IPS-NIHi11 (cell line): ENCODE measurements at regions not wholly inside any gene's neighbourhood (a gene's known extent, or its start where the extent isn't known, plus 50 kb on each side); places are given as distances from the start of the nearest gene placed in this dataset.
"Not testable (repeated sequence)": the region's sequence is repeated elsewhere in the genome, so short reads cannot be mapped to it uniquely, and the experiment has no call there.

Experiments used
- DNase-seq: peaks from one replicate; pipeline ENCODE4 v3.0.0; 2012; ENCODE audit warnings: mixed read lengths, low spot score

DNA sequence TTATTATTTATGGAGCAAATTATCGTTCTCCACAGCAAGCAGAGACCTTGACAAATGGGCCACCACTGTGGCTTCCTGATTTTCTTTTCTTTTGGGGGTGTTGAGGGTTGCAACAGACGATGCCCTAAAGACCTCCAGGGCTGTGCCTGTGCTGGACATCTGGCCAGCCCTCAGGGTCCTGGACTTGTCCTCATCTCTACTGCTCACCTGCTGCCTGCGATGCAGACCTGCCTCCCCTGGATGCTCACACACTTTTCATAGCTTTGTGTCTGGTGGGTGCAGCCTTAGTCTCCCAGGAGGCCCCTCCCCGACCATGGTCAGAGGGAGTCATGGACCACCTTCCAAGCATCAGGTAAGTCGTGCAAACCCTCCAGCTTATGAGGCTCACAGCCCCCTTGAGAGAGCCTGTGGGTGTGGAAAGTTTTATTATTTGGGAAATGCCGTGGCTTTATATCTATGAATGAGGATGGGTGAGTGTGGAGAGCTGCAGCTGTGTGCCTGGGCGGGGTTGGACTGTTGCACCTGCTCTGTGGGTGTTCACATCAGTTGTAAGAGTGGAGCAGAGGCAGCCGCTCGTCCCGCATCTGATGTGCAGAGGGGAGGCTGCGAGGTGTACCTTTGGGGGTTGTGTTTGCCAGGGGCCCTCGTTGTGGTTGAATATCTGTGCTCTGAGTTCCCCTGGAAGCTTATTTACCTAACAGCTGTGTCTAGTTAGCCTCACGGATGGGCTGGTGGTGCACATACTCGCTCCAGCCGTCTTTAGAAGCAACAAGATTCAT lies 126.3 kb upstream of the IRX4 start:
- no peak for DNase-seq

DNA sequence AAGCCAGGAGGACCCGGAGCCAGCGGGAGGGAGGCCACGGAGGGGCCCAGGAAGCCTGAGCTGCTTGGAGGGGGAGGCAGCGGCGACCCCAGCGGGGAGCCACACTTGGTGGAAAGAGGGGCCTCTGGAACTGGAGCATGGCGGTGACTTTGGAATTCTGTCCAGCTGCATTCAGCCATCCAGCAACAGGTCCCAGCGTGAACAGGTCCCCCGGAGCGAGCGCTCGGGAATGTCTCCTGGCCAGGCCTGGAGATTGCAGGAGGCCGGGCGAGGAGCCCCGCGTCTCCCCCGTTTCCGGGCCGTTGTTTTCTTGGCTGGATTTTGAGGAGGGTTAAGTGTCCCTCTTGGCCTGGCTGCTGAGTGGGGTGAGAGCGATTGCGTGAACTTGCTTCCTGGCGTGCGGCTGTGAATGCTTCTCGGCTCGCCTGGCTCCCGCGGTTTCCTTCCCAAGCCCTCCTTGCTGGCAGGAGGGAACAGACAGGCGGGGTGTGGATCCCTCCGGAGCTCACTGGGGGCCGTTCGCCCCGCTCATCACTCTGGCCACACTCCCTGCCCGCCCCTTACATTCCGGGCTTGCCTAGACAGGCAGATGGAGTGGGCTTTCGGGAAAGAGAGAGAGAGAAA lies 125.3 kb upstream of the IRX4 start:
- DNase-seq, result peak; percentile 50

DNA sequence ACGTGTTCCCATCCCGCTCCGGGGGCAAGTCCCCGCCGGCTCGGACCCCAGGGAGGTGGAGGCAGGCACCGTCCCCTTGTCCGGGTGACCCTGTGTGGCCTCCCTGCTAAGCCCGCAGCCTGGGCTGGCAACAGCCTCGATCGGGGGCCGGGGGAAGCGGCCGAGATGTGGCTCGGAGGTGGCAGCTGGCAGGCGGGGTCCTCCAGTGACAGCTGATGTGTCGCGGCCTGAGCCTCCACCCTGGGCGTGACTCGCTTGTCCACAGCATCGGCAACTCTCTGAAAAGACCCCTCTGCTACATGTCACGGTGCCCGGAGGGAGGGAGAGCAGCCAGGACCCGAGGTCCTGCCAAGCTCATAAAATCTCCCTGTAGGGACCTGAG lies 124.8 kb upstream of the IRX4 start:
- DNase-seq, result no peak

DNA sequence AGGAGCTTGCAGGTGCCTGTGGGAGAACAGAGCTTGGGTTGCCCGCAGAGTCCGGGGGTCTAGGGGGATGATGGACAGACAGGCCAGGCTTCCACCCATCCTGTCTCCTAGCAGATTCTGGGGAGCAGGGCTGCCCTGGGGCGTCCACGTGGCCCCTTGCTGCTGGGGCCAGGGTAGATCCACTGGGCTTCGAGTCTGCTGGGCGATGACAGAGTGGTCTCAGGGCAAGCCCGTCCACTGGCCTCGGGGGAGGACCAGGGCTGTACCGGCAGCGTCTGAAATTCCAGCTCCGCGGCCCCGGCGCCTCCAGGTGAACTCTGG lies 124.2 kb upstream of the IRX4 start:
- no peak for DNase-seq

DNA sequence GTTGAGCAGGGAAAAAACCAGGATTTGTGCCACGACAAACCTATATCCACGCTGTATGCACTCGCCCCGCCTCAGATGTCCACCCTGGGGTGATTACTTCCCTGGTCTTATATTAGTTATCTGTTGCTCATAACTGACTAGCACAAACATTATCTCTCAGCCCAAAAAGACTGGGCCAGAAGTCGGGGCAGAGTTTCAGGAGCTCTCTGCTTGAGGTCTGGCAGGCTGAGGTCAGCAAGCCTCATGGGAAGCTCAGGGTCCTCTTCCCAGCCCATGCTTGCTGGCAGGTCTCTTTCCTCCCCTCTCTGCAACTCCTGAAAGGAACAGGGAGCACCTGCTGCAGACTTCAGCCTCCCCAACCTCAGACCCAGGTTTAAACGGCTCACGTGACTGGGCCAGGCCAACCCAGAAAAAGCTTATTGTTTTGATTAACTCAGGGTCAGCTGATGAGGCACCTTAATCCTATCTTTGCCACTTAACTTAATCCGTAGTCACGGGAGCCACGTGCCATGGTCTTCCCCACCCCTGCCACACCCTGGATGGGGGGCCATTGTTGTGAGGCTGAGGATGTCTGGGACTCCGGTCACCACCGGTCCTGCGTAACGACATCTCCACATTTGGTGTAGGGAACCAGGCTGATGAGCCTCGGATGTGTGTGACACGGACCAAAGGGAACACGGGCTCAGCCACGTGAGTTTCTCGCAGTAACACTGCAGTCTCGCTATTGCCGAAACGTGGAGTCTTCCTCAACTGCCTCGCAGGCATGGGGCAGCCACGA lies 123.7 kb upstream of the IRX4 start:
- DNase-seq, result no peak

DNA sequence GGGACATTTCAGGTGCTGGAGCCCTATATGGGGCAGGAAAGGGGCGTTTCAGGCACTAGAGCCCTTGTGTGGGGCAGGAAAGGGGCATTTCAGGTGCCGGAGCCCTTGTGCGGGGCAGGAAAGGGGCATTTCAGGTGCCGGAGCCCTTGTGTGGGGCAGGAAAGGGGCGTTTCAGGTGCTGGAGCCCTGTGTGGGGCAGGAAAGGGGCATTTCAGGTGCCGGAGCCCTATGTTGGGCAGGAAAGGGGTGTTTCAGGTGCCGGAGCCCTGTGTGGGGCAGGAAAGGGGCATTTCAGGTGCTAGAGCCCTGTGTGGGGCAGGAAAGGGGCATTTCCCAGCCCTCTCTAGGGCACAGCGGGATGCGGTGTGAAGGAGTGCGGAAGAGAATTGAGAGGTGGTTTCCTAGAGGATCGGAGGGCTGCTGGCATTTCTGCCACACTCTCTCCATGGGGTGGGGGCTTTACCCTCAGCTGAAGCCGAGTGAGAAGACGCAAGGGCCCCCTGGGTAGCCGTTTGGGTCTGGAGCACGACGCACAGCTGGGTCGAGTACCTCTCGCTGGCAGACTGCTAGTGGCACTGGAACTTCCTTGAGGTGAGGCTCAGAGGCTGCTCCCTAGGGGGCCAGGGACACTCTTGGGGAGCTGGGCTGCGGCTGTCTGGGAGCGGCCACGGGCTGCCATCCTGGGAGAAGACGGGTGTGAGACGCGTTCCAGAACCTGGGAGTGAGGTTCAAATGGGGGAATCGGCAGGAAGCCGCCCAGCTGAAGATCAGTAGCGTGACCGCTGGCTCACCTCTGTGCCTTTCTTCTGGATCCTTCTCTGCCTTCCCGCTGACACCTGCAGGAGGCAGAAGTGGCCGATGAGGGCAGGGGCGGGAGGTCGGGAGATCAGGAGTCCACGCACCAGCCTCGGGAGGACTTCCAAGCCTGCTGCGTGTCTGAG lies 122.6 kb upstream of the IRX4 start:
- DNase-seq, result no peak

DNA sequence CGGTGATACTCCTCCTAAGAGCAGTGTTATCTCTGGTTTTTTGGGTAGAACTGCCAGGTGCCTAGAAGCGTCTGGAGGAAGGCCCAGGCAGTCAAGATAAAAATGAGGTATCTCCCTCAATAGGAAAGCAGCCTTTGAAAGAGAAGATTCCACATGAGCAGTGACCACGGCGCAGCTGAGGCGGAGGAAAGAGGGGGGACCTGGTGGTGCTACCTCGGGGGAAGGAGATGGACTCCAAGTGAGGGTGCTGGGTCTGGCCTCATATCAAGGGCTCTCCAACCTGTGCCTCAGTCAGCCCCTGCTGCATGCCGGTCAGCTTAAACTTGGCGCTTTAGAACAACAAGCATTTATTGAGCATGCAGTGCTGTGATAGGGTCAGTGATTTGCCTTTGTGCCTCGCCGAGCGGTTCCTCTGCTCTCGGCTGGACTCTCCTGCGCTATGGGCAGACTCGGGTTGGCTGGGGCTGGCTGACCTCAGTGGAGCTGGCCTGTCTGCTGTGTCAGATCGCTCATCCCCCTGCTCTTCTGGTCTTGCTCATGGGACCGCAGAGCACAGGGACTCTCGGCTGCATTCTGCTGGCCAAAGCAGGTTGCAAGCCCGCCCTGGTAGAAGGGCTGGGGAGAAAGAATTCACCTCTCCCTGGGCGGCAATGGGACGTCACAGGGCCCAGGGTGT lies 121.1 kb upstream of the IRX4 start:
- DNase-seq, result no peak

DNA sequence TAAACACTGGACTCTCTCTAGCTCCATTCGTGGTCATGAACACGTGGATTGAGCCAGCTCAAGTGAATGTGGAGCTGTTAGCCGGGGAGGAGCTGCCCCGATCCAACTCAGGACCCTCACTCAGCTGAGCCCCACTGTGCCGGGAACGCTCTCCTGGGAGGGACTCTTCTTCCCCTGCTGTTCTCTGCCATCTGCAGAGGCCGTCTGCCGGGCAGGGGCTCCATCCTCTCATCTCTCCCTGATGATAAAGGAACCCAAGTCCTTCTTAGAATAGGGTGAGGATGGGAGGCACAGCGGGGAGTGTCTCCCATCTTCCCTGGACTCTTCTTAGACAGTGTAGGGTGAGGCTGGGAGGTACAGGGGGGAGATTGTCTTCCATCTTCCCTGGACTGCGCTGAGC lies 120.5 kb upstream of the IRX4 start:
- DNase-seq, result no peak

DNA sequence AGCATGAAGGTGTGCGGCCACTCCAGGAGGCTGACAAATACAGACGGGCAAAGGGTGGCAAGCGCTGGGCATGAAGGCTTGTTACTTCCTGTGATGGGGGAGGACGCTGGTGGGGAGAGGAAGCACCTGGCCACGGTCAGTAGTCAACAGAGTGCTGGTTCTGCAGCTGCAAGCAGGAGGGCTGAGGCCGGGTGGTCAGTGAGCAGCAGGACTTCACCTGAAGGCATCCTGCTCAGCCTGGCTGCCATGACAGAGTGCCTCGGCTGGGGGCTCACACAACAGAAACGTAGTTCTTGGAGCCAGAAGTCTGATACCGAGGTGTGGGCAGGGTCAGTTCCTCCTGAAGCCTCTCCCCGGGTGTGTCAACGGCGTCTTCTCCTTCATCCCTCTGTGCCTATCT lies 118.6 kb upstream of the IRX4 start:
- DNase-seq, result no peak

DNA sequence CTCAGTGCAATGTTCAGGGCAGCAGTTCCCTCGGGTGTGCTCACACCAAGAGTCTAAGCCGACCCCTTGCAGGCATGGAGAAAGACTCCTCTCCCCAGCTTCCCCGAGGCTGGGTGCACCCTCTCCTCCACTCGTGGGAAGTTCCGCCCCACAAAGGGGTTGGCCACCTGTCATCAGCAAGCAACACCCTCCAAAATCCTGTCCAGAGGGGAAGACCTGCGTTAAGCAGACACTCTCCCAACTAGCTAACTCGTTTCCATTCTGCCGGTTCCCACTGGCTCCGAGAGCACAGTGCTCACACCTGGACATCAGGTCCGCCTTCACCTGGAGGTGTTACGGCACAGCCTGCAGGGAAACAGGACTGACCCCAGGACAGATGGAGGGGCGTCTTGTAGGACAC lies 117.9 kb upstream of the IRX4 start:
- no peak for DNase-seq

DNA sequence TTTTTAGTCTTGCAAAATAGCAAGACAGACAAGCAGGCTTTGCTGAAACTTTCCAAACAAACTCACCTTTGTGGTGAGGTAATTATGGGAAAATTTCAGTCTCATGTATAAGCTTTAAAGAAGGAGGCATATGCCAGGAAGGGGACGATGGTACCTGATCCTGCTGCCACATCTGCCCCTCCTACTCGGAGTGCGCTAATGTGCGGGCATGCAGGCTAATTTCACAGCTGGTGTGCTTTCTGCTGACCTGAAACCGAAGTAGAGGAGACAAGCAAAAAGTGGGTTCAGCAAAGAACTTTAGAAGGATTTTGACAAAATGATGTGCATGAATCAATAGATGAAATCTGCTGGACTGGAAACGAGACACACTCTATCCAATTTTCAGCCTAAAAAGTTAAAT lies 117.1 kb upstream of the IRX4 start:
- DNase-seq, result no peak

DNA sequence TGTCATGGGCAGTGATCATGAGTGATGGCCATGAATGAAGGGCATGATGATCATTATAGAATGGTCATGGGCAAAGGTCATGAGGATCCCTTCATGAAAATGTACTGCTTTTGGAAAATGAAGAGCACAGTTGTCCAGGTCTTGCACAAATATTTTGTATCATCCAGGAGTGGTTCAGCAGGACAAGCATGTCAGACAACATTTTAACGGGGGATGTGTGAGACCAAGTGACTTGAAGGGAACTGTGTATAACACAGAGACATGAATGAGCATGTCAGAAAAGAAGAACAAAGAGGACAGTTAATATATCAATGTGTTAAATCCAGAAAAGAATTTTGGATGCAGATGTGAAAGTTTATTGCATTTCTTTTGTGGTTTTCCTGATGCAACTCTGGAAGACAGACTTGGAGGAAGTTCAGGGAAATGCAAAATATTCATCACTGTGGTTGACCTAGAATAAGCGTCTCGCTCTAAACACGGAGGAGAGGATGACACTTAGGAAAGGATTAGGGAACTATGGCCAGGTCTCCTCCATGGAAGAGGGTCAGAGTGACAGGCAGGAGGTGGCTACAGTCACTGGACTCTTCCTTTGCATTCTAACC lies 116.1 kb upstream of the IRX4 start:
- no peak for DNase-seq

DNA sequence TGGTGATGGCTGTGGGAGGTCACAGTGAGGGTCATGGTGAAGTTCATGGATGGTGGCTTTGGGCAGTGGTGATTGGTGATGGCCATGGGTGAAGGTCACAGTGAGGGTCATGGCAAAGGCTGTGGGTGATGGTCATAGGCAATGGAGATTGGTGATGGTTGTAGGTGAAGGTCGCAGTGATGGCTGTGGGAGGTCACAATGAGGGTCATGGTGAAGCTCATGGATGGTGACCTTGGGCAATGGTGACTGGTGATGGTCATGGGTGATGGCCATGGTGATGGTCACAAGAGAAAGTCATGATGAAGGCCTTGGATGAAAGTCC lies 115.6 kb upstream of the IRX4 start:
- DNase-seq, result no peak

DNA sequence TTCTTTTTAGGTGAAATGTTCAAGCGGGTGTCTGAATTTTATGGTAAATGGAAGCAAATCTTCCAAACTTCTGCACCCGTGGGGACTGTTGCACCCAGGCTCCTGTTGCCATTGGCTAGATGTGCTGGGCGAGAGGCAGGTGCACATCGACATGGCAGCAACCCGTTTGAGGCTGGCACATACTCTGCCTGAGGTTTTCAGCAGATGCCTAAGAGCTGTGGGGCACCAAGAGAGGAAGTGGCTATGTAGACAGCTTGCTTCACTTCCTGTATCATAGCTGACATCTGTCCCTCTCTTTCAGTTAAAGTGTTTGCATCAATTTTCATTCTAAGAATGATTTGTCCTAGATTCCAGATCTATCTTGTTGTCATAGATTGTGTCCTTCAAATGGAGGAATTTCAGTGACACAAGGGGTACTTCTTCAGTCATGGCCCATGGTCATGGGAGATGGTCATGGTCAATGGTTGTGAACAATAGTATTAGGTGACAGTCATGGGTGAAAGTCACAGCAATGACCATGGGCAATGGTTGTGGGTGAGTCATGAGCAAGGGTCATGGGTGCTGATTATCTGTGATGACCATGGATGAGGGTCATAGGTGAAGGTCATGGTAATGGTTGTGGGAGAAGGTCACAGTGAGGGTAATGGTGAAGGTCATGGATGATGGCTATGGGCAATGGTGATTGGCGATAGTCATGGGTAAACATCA lies 115.1 kb upstream of the IRX4 start:
- DNase-seq, result no peak

DNA sequence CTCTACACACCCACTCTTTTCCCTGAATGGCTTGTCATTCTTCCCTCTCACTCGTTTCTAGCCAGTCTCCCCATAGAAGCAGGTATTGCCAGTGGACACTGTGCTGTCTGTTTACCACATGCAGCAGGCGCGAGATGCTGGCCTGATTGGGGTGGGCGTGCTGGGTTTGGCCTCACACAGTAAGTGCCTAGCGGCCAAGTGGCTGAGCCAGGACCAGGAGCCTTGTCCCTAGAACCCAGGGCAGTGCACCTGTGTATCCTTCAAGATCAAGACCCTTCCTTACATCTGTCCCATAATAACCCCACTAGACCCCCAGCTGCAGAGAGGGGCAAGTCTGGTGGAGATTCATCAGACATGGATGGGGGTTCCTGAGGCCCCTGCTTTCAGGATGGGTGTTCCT lies 112.8 kb upstream of the IRX4 start:
- DNase-seq, result no peak

DNA sequence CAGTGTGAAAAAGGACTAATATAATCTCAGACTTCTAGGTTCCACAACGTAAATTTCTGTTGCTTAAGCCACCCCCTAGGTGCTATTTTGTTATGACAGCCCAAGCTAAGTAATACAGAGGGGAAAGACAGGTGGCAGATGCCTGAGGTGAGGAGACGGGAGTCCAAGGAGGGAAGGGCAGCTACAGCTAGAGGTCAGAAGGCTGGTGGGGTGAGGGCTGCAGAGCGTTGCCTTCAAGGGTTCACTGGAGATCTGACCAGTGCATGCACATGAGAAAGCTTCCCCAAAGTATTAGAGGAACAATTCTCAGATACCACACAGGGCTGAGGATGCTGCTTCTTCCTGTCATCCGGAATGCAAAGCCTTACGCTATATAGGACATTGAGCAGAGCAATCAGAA lies 104.7 kb upstream of the IRX4 start:
- no peak for DNase-seq

DNA sequence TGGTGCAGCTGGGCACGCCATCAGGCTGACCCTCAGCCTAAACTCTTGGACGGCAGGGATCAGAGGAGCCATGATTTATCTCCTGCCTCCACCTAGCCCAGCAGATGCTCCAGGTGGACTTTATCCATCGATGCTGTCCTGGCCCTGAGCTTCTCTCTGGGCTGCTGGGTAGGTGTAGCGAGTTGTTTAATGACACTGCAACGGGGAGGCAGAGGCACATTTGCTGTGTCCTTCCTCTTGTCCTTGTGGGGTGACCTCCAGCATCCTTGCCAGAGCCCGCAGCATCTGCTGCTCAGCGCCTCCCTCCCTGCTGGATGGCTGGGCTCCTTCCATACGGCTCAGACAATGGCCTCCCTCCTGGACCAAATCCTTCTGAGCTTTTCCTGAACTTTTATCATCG lies 103.1 kb upstream of the IRX4 start:
- DNase-seq, result no peak

DNA sequence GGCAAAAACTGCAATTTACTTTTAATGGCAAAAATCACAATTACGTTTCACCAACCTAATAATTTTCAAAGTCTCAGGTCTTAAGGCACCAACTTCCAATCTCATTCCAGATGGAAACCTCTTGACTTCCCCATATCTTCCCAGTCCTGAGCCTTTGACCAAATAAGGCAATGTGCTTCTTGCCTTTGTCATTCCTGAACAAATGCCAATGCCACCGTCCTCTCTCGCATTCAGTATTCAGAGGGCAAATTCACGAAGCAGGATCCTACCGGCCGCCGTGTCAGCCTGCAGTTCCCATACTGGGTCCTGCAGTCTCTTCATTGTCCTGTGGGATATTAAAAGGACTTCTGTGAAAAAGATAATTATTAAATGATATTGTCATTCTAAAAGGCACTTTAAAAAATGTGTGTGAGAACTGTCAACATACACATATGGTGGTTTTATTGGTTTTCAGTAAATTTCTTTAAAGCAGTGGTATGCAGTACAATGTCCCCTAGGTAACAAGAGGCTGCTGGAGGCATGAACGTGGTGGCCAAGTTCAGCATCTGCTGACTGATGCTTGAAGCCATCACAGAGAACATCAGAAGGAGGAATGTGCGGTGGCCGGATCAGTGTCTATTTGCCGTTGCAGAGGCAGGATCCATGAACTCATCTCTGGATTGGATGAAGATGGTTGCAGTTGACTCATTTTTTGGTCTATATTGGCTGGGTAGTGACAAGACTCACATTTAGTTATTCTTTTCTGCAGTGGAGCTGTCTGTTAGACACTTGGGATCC lies 101.4 kb upstream of the IRX4 start:
- peak; percentile 48 for DNase-seq

DNA sequence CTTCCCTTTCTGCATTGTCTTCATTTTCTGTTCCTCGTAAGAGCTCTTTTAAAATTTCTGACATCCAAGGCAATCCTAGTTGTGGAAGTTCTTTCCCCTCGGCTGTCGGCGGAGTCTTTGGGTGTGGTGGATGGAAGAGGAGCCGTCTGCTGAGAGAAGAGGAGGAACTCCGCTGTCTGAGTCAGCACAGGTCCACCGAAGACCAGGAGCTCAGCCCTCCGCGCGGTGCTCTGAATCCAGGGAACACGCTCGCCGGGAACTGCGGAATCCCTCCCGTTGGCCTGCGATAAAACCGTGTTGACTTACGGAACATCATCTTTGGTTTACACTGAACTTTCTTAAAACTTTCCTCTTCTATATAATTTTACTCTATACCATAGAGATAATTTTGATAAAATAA lies 100.7 kb upstream of the IRX4 start:
- no peak for DNase-seq

DNA sequence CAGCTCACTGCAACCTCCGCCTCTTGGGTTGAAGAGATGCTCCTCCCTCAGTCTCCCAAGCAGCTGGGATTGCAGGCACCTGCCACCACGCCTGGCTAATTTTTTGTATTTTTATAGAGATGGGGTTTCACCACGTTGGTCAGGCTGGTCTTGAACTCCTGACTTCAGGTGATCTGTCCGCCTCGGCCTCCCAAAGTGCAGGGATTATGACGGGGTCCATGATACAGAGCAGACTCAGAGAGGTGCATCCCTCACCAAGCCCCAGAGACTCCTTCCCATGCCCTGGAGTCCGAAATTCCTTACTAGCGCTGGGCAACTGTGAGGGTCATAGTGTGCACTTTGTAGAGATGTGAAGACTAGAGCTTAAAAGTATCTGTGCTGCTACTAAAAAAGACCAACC lies 99.8 kb upstream of the IRX4 start:
- DNase-seq, result not testable (repeated sequence)
